Caki2 (cell line): ENCODE measurements at regions not wholly inside any gene's neighbourhood (a gene's known extent, or its start where the extent isn't known, plus 50 kb on each side); places are given as distances from the start of the nearest gene placed in this dataset.

Experiments used
- DNase-seq: peaks from one replicate; pipeline ENCODE4 v3.0.0-alpha.2; 2015; ENCODE audit warnings: low read depth
- in situ Hi-C: cut with HindIII; loops from 2 replicates; pipeline ENCODE4 v1.10.0; 2016; ENCODE audit warnings: low sequenced_read_pairs, low pct_unique_long_range_greater_than_20kb, mixed read lengths

GRCh38 chr22:27455526-27455925, 346.0 kb downstream of the MN1 start:
- in situ Hi-C loops, result no loop called here
- no peak for DNase-seq

- DNase-seq, result peak; percentile 45
- in situ Hi-C loops, result no loop called here
Measured at GRCh38 chr22:27456696-27457503, 344.7 kb downstream of the MN1 start.

- in situ Hi-C loops, result no loop called here
- DNase-seq, result no peak
Measured at GRCh38 chr22:27459999-27460398, 341.6 kb downstream of the MN1 start.

- no peak for DNase-seq
- in situ Hi-C loops, result no loop called here
Measured at GRCh38 chr22:27460591-27461347, 340.8 kb downstream of the MN1 start.

- in situ Hi-C loops, result no loop called here
- peak; percentile 47 for DNase-seq
Measured at GRCh38 chr22:27461470-27461869, 340.1 kb downstream of the MN1 start.

- DNase-seq, result no peak
- in situ Hi-C loops, result no loop called here
Measured at GRCh38 chr22:27462190-27462589, 339.4 kb downstream of the MN1 start.

- no peak for DNase-seq
- in situ Hi-C loops, result no loop called here
Measured at GRCh38 chr22:27463121-27463660, 338.4 kb downstream of the MN1 start.

- in situ Hi-C loops, result no loop called here
- no peak for DNase-seq
Measured at GRCh38 chr22:27466229-27466628, 335.3 kb downstream of the MN1 start.

- DNase-seq, result no peak
- in situ Hi-C loops, result no loop called here
Measured at GRCh38 chr22:27466778-27467438, 334.6 kb downstream of the MN1 start.

- in situ Hi-C loops, result no loop called here
- DNase-seq, result no peak
Measured at GRCh38 chr22:27467711-27468110, 333.8 kb downstream of the MN1 start.

GRCh38 chr22:27468712-27469111, 332.8 kb downstream of the MN1 start:
- in situ Hi-C loops, result no loop called here
- no peak for DNase-seq

GRCh38 chr22:27470169-27470772, 331.3 kb downstream of the MN1 start:
- in situ Hi-C loops, result no loop called here
- DNase-seq, result no peak

- DNase-seq, result no peak
- in situ Hi-C loops, result no loop called here
Measured at GRCh38 chr22:27472975-27473374, 328.6 kb downstream of the MN1 start.

GRCh38 chr22:27473533-27473932, 328.0 kb downstream of the MN1 start:
- peak; percentile 91 for DNase-seq
- in situ Hi-C loops, result no loop called here

- peak; percentile 94 for DNase-seq
- in situ Hi-C loops, result no loop called here
Measured at GRCh38 chr22:27474112-27474571, 327.4 kb downstream of the MN1 start.

GRCh38 chr22:27474711-27475547, 326.6 kb downstream of the MN1 start:
- DNase-seq, result peak; percentile 96
- in situ Hi-C loops, result no loop called here

- DNase-seq, result no peak
- in situ Hi-C loops, result no loop called here
Measured at GRCh38 chr22:27475548-27475897, 326.0 kb downstream of the MN1 start.

GRCh38 chr22:27476318-27476717, 325.2 kb downstream of the MN1 start:
- no peak for DNase-seq
- in situ Hi-C loops, result no loop called here
